HG03139 (cell line): ENCODE measurements at regions not wholly inside any gene's neighbourhood (a gene's known extent, or its start where the extent isn't known, plus 50 kb on each side); places are given as distances from the start of the nearest gene placed in this dataset.
"Not testable (repeated sequence)": the region's sequence is repeated elsewhere in the genome, so short reads cannot be mapped to it uniquely, and the experiment has no call there.

ENCODE experiments used
- ATAC-seq: cut with Tn5 transposase; IDR thresholded peaks from one replicate; pipeline ENCODE4 v1.9.1; 2021; ENCODE audit not compliant: unreplicated experiment

- no peak for ATAC-seq
Measured at GRCh38 chr4:34950926-34951325, 1293.4 kb downstream of the ARAP2 start.

- no peak for ATAC-seq
Measured at GRCh38 chr4:34953145-34953799, 1291.0 kb downstream of the ARAP2 start.

- no peak for ATAC-seq
Measured at GRCh38 chr4:34964613-34965012, 1279.7 kb downstream of the ARAP2 start.

GRCh38 chr4:34972189-34972588 lies 1272.1 kb downstream of the ARAP2 start:
- no peak for ATAC-seq

- no peak for ATAC-seq
Measured at GRCh38 chr4:34973650-34974312, 1270.5 kb downstream of the ARAP2 start.

- no peak for ATAC-seq
Measured at GRCh38 chr4:34974313-34974680, 1270.0 kb downstream of the ARAP2 start.

- not testable (repeated sequence) for ATAC-seq
Measured at GRCh38 chr4:35021222-35021621, 1223.1 kb downstream of the ARAP2 start.

- no peak for ATAC-seq
Measured at GRCh38 chr4:35025152-35025834, 1219.0 kb downstream of the ARAP2 start.

GRCh38 chr4:35038079-35038805 lies 1206.1 kb downstream of the ARAP2 start:
- ATAC-seq: no peak

- ATAC-seq: no peak
Measured at GRCh38 chr4:35038845-35039244, 1205.5 kb downstream of the ARAP2 start.

- ATAC-seq: no peak
Measured at GRCh38 chr4:35052546-35052945, 1191.8 kb downstream of the ARAP2 start.

GRCh38 chr4:35063031-35063570 lies 1181.2 kb downstream of the ARAP2 start:
- ATAC-seq: no peak

GRCh38 chr4:35066406-35066805 lies 1177.9 kb downstream of the ARAP2 start:
- ATAC-seq: no peak

GRCh38 chr4:35080799-35081198 lies 1163.5 kb downstream of the ARAP2 start:
- ATAC-seq: no peak

- ATAC-seq: no peak
Measured at GRCh38 chr4:35087218-35087617, 1157.1 kb downstream of the ARAP2 start.

- ATAC-seq: no peak
Measured at GRCh38 chr4:35100932-35101331, 1143.4 kb downstream of the ARAP2 start.

GRCh38 chr4:35102066-35102465 lies 1142.2 kb downstream of the ARAP2 start:
- no peak for ATAC-seq

GRCh38 chr4:35105486-35105885 lies 1138.8 kb downstream of the ARAP2 start:
- no peak for ATAC-seq

GRCh38 chr4:35106091-35106734 lies 1138.1 kb downstream of the ARAP2 start:
- ATAC-seq: no peak

GRCh38 chr4:35124106-35124505 lies 1120.2 kb downstream of the ARAP2 start:
- no peak for ATAC-seq
